GM06990 (cell line): ENCODE measurements at regions not wholly inside any gene's neighbourhood (a gene's known extent, or its start where the extent isn't known, plus 50 kb on each side); places are given as distances from the start of the nearest gene placed in this dataset.
"Not testable (repeated sequence)": the region's sequence is repeated elsewhere in the genome, so short reads cannot be mapped to it uniquely, and the experiment has no call there.

Experiments used
- DNase-seq: peaks from one replicate; pipeline ENCODE4 v3.0.0-alpha.2; 2011; ENCODE audit not compliant: insufficient read length; ENCODE audit errors: extremely low read depth
- H3K27me3 ChIP-seq: replicated peaks from 2 replicates; pipeline ENCODE4 v1.6.0; 2011; ENCODE audit warnings: low read length; ENCODE audit not compliant: control insufficient read depth, insufficient read depth
- H3K36me3 ChIP-seq: 2 replicates; pipeline ENCODE4 v1.5.1; 2011; ENCODE audit warnings: low read length; ENCODE audit not compliant: control insufficient read depth, insufficient read depth
- H3K4me3 ChIP-seq: replicated peaks from 2 replicates; pipeline ENCODE4 v1.5.1; 2011; ENCODE audit warnings: low read depth, mild to moderate bottlenecking, control low read depth, low read length
- CTCF ChIP-seq: IDR thresholded peaks from 2 replicates; pipeline ENCODE4 v1.5.1; 2011; ENCODE audit warnings: low read length, control low read depth, mild to moderate bottlenecking, inconsistent platforms; ENCODE audit not compliant: insufficient read depth, poor library complexity, severe bottlenecking

- no peaks in the 10 kb centered on the region for H3K27me3 ChIP-seq
- no peak for TF ChIP-seq CTCF
- H3K36me3 ChIP-seq = no peaks in the 10 kb centered on the region
- H3K4me3 ChIP-seq = no peak overlapping the region
- DNase-seq = no peak
Measured at GRCh38 chrX:1140236-1140681, 72.2 kb downstream of the CRLF2 start.

- no peak for TF ChIP-seq CTCF
- H3K27me3 ChIP-seq = no peaks in the 10 kb centered on the region
- H3K4me3 ChIP-seq = no peak overlapping the region
- no peaks in the 10 kb centered on the region for H3K36me3 ChIP-seq
- no peak for DNase-seq
Measured at GRCh38 chrX:1139185-1139500, 73.3 kb downstream of the CRLF2 start.

GRCh38 chrX:1138476-1139184, 73.8 kb downstream of the CRLF2 start:
- no peak for TF ChIP-seq CTCF
- H3K27me3 ChIP-seq = no peaks in the 10 kb centered on the region
- H3K36me3 ChIP-seq = no peaks in the 10 kb centered on the region
- no peak overlapping the region for H3K4me3 ChIP-seq
- no peak for DNase-seq

GRCh38 chrX:1137531-1137930, 74.9 kb downstream of the CRLF2 start:
- no peak for DNase-seq
- H3K27me3 ChIP-seq = no peaks in the 10 kb centered on the region
- no peaks in the 10 kb centered on the region for H3K36me3 ChIP-seq
- no peak overlapping the region for H3K4me3 ChIP-seq
- TF ChIP-seq CTCF = no peak

GRCh38 chrX:1136582-1136981, 75.9 kb downstream of the CRLF2 start:
- H3K4me3 ChIP-seq, H3K36me3 ChIP-seq, H3K27me3 ChIP-seq, DNase-seq: not testable (repeated sequence)

GRCh38 chrX:1134976-1135375, 77.5 kb downstream of the CRLF2 start:
- no peak for TF ChIP-seq CTCF
- Histone ChIP-seq H3K4me3 (no peak overlapping the region), H3K27me3 (no peaks in the 10 kb centered on the region), H3K36me3 (no peaks in the 10 kb centered on the region)
- no peak for DNase-seq
